Chondrocyte (in vitro differentiated cells): ENCODE measurements at regions not wholly inside any gene's neighbourhood (a gene's known extent, or its start where the extent isn't known, plus 50 kb on each side); places are given as distances from the start of the nearest gene placed in this dataset.

Experiments
- DNase-seq: peaks from one replicate; pipeline ENCODE4 v3.0.0; 2021; ENCODE audit warnings: mixed read lengths, low spot score
- H3K27ac Mint-ChIP-seq: one replicate; pipeline ENCODE4 v1.8.0; 2021; ENCODE audit warnings: mild to moderate bottlenecking, moderate library complexity, mixed read lengths; ENCODE audit not compliant: unreplicated experiment
- H3K27me3 Mint-ChIP-seq: 2 replicates; pipeline ENCODE4 v1.8.0; 2021; ENCODE audit warnings: low read depth, mixed read lengths
- H3K36me3 Mint-ChIP-seq: 2 replicates; pipeline ENCODE4 v1.8.0; 2021; ENCODE audit warnings: low read depth, mixed read lengths
- H3K4me1 Mint-ChIP-seq: 2 replicates; pipeline ENCODE4 v1.8.0; 2021; ENCODE audit warnings: low read depth, mild to moderate bottlenecking, mixed read lengths
- H3K4me3 Mint-ChIP-seq: one replicate; pipeline ENCODE4 v1.8.0; 2021; ENCODE audit warnings: mild to moderate bottlenecking, moderate library complexity, mixed read lengths; ENCODE audit not compliant: unreplicated experiment
- H3K9me3 Mint-ChIP-seq: 2 replicates; pipeline ENCODE4 v1.8.0; 2021; ENCODE audit warnings: low read depth, mixed read lengths
- CTCF ChIP-seq: fragments of 200-600 bp; sonication (generic); IDR thresholded peaks from 2 replicates; pipeline ENCODE4 v1.5.0; 2021; ENCODE audit warnings: antibody characterized with exemption, mild to moderate bottlenecking, moderate library complexity

GRCh38 chr1:186536273-186536890 lies 75.5 kb upstream of the PDC start:
- Mint-ChIP-seq H3K36me3 (no peaks in the 10 kb centered on the region), H3K9me3 (peaks cover 10% of the 10 kb centered on the region), H3K4me3 (no peak overlapping the region), H3K27ac (peak overlapping the region; percentile 65), H3K4me1 (peaks cover 62% of the 10 kb centered on the region), H3K27me3 (no peaks in the 10 kb centered on the region)
- TF ChIP-seq CTCF = no peak
- no peak for DNase-seq

- Mint-ChIP-seq H3K27me3 (no peaks in the 10 kb centered on the region), H3K9me3 (peaks cover 14% of the 10 kb centered on the region), H3K4me3 (no peak overlapping the region), H3K27ac (peak overlapping the region; percentile 71), H3K36me3 (no peaks in the 10 kb centered on the region), H3K4me1 (peaks cover 69% of the 10 kb centered on the region)
- no peak for DNase-seq
- TF ChIP-seq CTCF = no peak
Measured at GRCh38 chr1:186535388-186536133, 74.6 kb upstream of the PDC start.

GRCh38 chr1:186534401-186534800 lies 73.5 kb upstream of the PDC start:
- Mint-ChIP-seq H3K27ac (peak overlapping the region; percentile 5), H3K36me3 (no peaks in the 10 kb centered on the region), H3K9me3 (peaks cover 18% of the 10 kb centered on the region), H3K4me1 (peaks cover 77% of the 10 kb centered on the region), H3K27me3 (no peaks in the 10 kb centered on the region), H3K4me3 (no peak overlapping the region)
- no peak for TF ChIP-seq CTCF
- DNase-seq = no peak

- no peak overlapping the region for H3K4me3 Mint-ChIP-seq
- no peak for DNase-seq
Measured at GRCh38 chr1:186532466-186532865, 71.6 kb upstream of the PDC start.

More at GRCh38 chr1:186532466-186532865, 71.6 kb upstream of the PDC start:
- TF ChIP-seq CTCF = no peak
- Mint-ChIP-seq H3K4me1 (peaks cover 72% of the 10 kb centered on the region), H3K27me3 (no peaks in the 10 kb centered on the region), H3K9me3 (peaks cover 21% of the 10 kb centered on the region), H3K36me3 (no peaks in the 10 kb centered on the region), H3K27ac (no peak overlapping the region)
